ENCODE measurements at regions not wholly inside any gene's neighbourhood (a gene's known extent, or its start where the extent isn't known, plus 50 kb on each side); places are given as distances from the start of the nearest gene placed in this dataset.
"Not testable (repeated sequence)": the region's sequence is repeated elsewhere in the genome, so short reads cannot be mapped to it uniquely, and the experiment has no call there.

DNA sequence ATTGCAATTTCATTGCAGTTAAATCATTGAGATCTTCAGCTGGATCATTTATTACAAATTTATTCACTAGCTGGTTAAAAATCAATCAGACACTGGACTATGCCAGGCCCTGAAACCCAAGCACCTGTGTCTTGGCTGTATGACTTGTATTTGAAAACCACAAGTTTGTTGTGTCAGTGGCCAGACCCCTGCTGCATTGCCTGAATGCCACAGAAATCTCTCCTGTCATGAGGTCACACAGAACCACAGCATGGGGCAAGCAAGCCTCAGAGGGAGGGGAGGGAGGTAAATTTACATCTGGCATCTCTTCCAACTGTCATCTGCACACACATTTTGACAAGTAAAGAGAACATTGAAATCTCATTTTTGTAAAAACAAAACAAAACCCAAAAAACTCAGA, 90.0 kb downstream of the ARRDC3 start:
- no peak for DNase-seq (ENCODE audit: extremely low read depth, low read depth)
- TF ChIP-seq, protein P1, sequence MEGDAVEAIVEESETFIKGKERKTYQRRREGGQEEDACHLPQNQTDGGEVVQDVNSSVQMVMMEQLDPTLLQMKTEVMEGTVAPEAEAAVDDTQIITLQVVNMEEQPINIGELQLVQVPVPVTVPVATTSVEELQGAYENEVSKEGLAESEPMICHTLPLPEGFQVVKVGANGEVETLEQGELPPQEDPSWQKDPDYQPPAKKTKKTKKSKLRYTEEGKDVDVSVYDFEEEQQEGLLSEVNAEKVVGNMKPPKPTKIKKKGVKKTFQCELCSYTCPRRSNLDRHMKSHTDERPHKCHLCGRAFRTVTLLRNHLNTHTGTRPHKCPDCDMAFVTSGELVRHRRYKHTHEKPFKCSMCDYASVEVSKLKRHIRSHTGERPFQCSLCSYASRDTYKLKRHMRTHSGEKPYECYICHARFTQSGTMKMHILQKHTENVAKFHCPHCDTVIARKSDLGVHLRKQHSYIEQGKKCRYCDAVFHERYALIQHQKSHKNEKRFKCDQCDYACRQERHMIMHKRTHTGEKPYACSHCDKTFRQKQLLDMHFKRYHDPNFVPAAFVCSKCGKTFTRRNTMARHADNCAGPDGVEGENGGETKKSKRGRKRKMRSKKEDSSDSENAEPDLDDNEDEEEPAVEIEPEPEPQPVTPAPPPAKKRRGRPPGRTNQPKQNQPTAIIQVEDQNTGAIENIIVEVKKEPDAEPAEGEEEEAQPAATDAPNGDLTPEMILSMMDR (IDR thresholded peaks at IDR 0.05; ENCODE audit: low read depth, low read length), result no peak

DNA sequence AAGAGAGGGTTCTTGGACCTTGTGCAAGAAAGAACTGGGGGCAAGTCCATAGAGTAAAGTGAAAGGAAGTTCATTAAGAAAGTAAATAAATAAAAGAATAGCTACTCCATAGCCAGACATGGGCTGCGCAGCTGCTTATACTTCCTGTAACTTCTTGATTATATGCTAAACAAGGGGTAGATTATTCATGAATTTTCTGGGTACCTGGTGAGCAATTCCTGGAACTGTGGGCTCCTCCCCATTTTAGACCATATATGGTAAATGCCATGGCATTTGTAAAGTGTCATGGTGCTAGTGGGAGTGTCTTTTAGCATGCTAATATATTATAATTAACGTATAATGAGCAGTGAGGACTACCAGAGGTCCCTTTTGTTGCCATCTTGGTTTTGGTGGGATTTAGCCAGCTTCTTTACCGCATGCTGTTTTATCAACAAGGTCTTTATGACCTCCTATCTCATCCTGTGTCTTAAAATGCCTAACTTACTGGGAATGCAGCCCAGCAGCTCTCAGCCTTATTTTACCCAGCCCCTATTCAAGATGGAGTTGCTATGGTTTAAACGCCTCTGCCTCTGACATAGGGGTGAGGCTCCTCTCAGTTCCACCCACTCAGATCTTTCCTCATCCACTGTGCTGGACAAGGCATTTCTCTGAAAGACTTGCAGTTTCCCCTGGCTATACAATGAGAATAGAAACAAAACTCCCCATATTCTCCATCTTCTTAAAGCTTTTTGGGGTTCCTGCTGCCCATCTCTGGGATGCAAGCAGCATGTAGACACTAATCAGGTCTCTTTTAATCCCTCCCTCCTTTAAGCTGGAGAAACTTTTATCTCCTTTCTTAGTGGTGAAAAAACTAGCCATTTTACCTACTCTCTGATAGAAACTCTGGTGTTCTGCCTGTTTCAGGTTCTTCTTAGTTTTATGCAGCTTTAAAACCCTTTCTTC, 91.2 kb downstream of the ARRDC3 start:
- no peak for DNase-seq (ENCODE audit: extremely low read depth, low read depth)
- TF ChIP-seq, protein P1 (IDR thresholded peaks at IDR 0.05; ENCODE audit: low read depth, low read length), result no peak

DNA sequence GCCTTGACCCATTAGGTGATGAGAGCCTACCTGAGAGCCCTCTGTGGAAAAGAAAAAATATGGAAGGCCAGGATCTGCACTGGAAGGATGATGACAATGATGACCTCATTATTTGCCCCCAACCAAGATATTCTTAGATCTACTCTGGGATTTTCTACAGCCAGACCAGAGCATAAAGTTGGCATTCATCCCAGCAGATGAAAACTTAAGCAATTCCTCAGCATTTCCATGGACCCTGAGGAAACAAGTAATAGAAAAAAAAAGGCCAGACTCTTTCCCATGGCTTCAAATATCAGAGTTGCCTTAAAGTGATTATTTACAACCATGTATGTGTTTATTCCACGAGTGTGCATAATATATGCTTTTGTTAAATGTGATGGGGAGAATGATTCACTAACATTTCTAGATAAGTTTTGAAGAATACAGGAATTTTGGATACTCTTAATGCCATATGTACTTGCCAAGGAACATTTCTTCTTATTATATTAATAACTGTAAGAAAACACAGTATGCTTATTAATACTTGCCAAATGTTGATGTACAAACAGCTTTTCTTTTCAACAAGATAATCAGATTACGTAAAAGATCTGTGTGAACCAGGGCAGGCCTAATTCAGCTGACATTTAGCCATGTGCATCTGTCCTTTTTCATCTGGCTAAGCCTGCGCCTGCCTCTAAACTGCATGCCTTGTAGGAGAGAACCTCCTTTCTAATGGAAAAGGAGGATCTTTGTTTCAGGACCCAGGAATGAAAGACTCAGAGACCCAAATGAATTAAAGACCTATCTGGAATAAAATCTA, 94.8 kb downstream of the ARRDC3 start:
- TF ChIP-seq, protein P1 (IDR thresholded peaks at IDR 0.05; ENCODE audit: low read depth, low read length), result no peak
- DNase-seq (ENCODE audit: extremely low read depth, low read depth), result no peak

DNA sequence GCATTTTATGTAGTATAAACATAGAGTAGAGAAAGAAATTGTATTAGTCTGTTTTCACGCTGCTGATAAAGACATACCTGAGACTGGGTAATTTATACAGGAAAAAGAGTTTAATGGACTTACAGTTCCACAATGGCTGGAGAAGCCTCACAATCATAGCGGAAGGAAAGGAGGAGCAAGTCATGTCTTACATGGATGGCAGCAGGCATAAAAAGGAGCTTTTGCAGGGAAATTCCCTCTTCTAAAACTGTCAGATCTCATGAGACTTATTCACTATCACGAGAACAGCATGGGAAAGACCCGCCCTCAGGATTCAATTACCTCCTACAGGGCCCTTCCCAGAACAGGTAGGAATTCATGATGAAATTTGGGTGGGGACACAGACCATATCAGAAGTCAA, 98.1 kb downstream of the ARRDC3 start:
- DNase-seq (ENCODE audit: extremely low read depth, low read depth), result not testable (repeated sequence)

DNA sequence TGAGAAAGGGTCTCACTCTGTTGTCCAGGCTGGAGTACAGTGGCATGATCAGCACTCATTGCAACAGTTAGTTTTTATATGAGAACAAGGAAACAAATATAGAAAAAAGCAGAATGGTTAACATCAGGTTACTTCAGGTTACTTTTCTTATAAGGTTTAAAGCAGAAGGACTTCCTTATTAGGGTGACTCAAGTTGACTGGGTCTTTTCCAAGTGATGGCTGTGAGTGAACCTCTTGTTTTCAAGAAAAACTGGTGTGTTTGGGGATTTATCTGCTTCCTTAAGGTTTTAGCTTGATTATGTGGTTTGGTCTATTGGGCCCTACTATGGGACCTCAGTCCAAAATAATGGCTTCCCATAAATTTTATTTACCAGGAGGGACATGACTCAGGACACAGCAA, 99.2 kb downstream of the ARRDC3 start:
- no peak for DNase-seq (ENCODE audit: extremely low read depth, low read depth)

DNA sequence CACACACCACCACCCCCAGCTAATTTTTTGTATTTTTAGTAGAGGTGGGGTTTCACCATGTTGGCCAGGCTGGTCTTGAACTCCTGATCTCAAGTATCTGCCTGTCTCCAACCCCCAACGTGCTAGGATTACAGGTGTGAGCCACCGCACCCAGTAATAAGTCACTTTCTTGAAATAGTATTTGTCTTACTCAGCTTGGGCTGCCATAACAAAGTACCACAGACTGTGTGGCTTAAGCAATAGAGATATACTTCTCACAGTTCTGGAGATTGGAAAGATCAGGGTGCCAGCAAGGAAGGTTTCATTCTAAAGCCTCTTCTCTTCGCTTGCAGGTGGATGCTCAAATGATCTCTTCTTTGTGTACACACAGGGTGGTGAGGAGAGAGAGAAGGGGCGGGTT, 99.8 kb downstream of the ARRDC3 start:
- DNase-seq (ENCODE audit: extremely low read depth, low read depth), result no peak
- TF ChIP-seq, protein P1 (IDR thresholded peaks at IDR 0.05; ENCODE audit: low read depth, low read length), result no peak

More for the DNA sequence above, 99.2 kb downstream of the ARRDC3 start:
- TF ChIP-seq, protein P1 (IDR thresholded peaks at IDR 0.05; ENCODE audit: low read depth, low read length), result no peak

DNA sequence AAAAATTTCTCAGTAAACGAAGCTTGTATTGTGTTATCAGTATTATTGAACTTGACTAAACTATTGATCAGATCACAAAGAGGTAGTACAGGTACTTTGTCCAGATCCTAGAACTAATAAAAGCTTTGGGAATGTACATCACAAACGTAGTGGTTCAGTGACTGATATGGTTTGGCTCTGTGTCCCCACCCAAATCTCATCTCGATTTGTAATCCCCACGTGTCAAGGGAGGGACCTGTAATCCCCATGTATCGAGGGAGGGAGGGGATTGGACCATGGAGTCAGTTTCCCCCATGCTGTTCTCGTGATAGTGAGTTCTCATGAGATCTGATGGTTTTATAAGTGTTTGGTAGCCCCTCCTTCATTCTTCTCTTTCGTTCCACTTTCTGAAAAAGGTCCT, 100.9 kb downstream of the ARRDC3 start:
- no peak for DNase-seq (ENCODE audit: extremely low read depth, low read depth)
- TF ChIP-seq, protein P1 (IDR thresholded peaks at IDR 0.05; ENCODE audit: low read depth, low read length), result no peak

Measured in AG09319 (cell line).